MM.1S (cell line): ENCODE measurements at regions not wholly inside any gene's neighbourhood (a gene's known extent, or its start where the extent isn't known, plus 50 kb on each side); places are given as distances from the start of the nearest gene placed in this dataset.

Experiments
- CTCF ChIP-seq: fragments of 300-600 bp; sonication (generic); IDR thresholded peaks from 2 replicates; pipeline ENCODE4 v1.5.1; 2016; ENCODE audit warnings: antibody characterized with exemption, low read length, mixed read lengths
- EZH2 ChIP-seq: fragments of 300-600 bp; sonication (generic); optimal IDR thresholded peaks from 2 replicates; pipeline ENCODE3; 2017; ENCODE audit warnings: low read depth, mild to moderate bottlenecking, antibody characterized with exemption, low read length, mixed read lengths

- TF ChIP-seq CTCF (no peak), EZH2 (no peak)
These were observed 83.5 kb upstream of the ZNF281 start for GRCh38 chr1:200493344-200493743.
